Neural cell (in vitro differentiated cells): ENCODE measurements at regions not wholly inside any gene's neighbourhood (a gene's known extent, or its start where the extent isn't known, plus 50 kb on each side); places are given as distances from the start of the nearest gene placed in this dataset.

Experiments used
- H2AFZ ChIP-seq: fragments of 200-600, 300-800 bp; sonication (generic), shearing (Covaris generic); 2 replicates; pipeline ENCODE4 v1.6.0; 2014; ENCODE audit warnings: low read depth, mild to moderate bottlenecking, antibody characterized with exemption, low read length, moderate library complexity
- H3F3A ChIP-seq: fragments of 200-600 bp; shearing (Covaris generic); 2 replicates; pipeline ENCODE4 v1.6.1; 2016; ENCODE audit warnings: mild to moderate bottlenecking, moderate library complexity, mixed read lengths, antibody characterized with exemption, low read length; ENCODE audit not compliant: insufficient read depth, poor library complexity, severe bottlenecking
- H3K27ac ChIP-seq: fragments of 200-600, 300-800 bp; sonication (generic), shearing (Covaris generic); 2 replicates; pipeline ENCODE4 v1.5.1; 2014; ENCODE audit warnings: mild to moderate bottlenecking, low read length, moderate library complexity
- H3K27me3 ChIP-seq: fragments of 300-800, 200-600 bp; sonication (generic), shearing (Covaris generic); 2 replicates; pipeline ENCODE4 v1.6.0; 2014; ENCODE audit warnings: mild to moderate bottlenecking, low read depth, low read length, moderate library complexity; ENCODE audit not compliant: insufficient read depth
- H3K36me3 ChIP-seq: fragments of 300-800, 200-600 bp; sonication (generic), shearing (Covaris generic); 2 replicates; pipeline ENCODE4 v1.5.1; 2014; ENCODE audit warnings: mild to moderate bottlenecking, antibody characterized with exemption, low read length, moderate library complexity; ENCODE audit not compliant: insufficient read depth
- H3K4me2 ChIP-seq: fragments of 300-800, 200-600 bp; sonication (generic), shearing (Covaris generic); 2 replicates; pipeline ENCODE4 v1.6.0; 2014; ENCODE audit warnings: mild to moderate bottlenecking, low read length
- H3K4me3 ChIP-seq: fragments of 300-800, 200-600 bp; sonication (generic), shearing (Covaris generic); 2 replicates; pipeline ENCODE4 v1.5.1; 2014; ENCODE audit warnings: mild to moderate bottlenecking, low read length, moderate library complexity
- H3K79me2 ChIP-seq: fragments of 200-600 bp; shearing (Covaris generic); replicated peaks from 2 replicates; pipeline ENCODE4 v1.6.0; 2014; ENCODE audit warnings: mild to moderate bottlenecking, low read length, moderate library complexity; ENCODE audit not compliant: insufficient read depth
- H3K9ac ChIP-seq: fragments of 300-800, 200-600 bp; sonication (generic), shearing (Covaris generic); 2 replicates; pipeline ENCODE4 v1.6.1; 2016; ENCODE audit warnings: mild to moderate bottlenecking, low read length, mixed read lengths
- H3K9me2 ChIP-seq: fragments of 200-600 bp; shearing (Covaris generic); 2 replicates; pipeline ENCODE4 v1.6.1; 2016; ENCODE audit warnings: mild to moderate bottlenecking, low read length, mixed read lengths; ENCODE audit not compliant: insufficient read depth
- H3K9me3 ChIP-seq: fragments of 200-600, 300-800 bp; sonication (generic), shearing (Covaris generic); 2 replicates; pipeline ENCODE4 v1.6.1; 2016; ENCODE audit warnings: mild to moderate bottlenecking, mixed run types, low read length, moderate library complexity, mixed read lengths
- H4K20me1 ChIP-seq: fragments of 200-600 bp; shearing (Covaris generic); 2 replicates; pipeline ENCODE4 v1.6.1; 2016; ENCODE audit warnings: mild to moderate bottlenecking, mixed run types; ENCODE audit not compliant: insufficient read depth
- CTCF ChIP-seq: fragments of 450-650 bp; IDR thresholded peaks from 2 replicates; pipeline ENCODE4 v1.5.1; 2014; ENCODE audit warnings: antibody characterized with exemption, mild to moderate bottlenecking, moderate library complexity; ENCODE audit not compliant: poor library complexity, severe bottlenecking
- EP300 ChIP-seq: fragments of 450-650 bp; conservative IDR thresholded peaks from 2 replicates; pipeline ENCODE4 v1.6.1; 2014; ENCODE audit warnings: antibody characterized with exemption, mild to moderate bottlenecking, moderate library complexity; ENCODE audit not compliant: poor library complexity, severe bottlenecking
- EZH2 ChIP-seq: fragments of 200-600, 300-800 bp; shearing (Covaris generic), sonication (generic); IDR thresholded peaks from 2 replicates; pipeline ENCODE4 v1.6.1; 2014; ENCODE audit warnings: antibody characterized with exemption, low read length, borderline replicate concordance, mild to moderate bottlenecking; ENCODE audit not compliant: insufficient read depth, poor library complexity, severe bottlenecking
- MXI1 ChIP-seq: fragments of 450-650 bp; conservative IDR thresholded peaks from 2 replicates; pipeline ENCODE4 v1.6.1; 2014; ENCODE audit warnings: antibody characterized with exemption, mild to moderate bottlenecking; ENCODE audit not compliant: poor library complexity, severe bottlenecking
- POLR2AphosphoS5 ChIP-seq: IDR thresholded peaks from 2 replicates; pipeline ENCODE4 v1.6.1; 2012
- RAD21 ChIP-seq: fragments of 450-650 bp; conservative IDR thresholded peaks from 2 replicates; pipeline ENCODE4 v1.6.1; 2014; ENCODE audit warnings: antibody characterized with exemption, mild to moderate bottlenecking, moderate library complexity
- REST ChIP-seq: IDR thresholded peaks from 2 replicates; pipeline ENCODE4 v1.6.1; 2012; ENCODE audit warnings: borderline replicate concordance
- SMC3 ChIP-seq: fragments of 450-650 bp; conservative IDR thresholded peaks from 2 replicates; pipeline ENCODE4 v1.6.1; 2014; ENCODE audit warnings: antibody characterized with exemption, mild to moderate bottlenecking, moderate library complexity; ENCODE audit not compliant: poor library complexity
- TAF1 ChIP-seq: IDR thresholded peaks from 2 replicates; pipeline ENCODE4 v1.6.1; 2012; ENCODE audit warnings: low read depth

GRCh38 chr3:162329514-162329913 lies 832.9 kb downstream of the OTOL1 start:
- Histone ChIP-seq H3K79me2 (no peaks in the 10 kb centered on the region), H3K27me3 (no peaks in the 10 kb centered on the region), H3K36me3 (no peaks in the 10 kb centered on the region), H3K27ac (no peak overlapping the region), H3K4me2 (no peak overlapping the region), H3K9me3 (peaks cover under 1% of the 10 kb centered on the region), H3F3A (no peaks in the 10 kb centered on the region), H3K4me3 (no peak overlapping the region), H3K9me2 (no peaks in the 10 kb centered on the region), H2AFZ (no peak overlapping the region), H3K9ac (no peak overlapping the region), H4K20me1 (no peaks in the 10 kb centered on the region)
- no peak for TF ChIP-seq REST
- TF ChIP-seq EP300 = no peak
- no peak for TF ChIP-seq MXI1
- no peak for TF ChIP-seq POLR2AphosphoS5
- TF ChIP-seq RAD21 = no peak
- no peak for TF ChIP-seq TAF1
- no peak for TF ChIP-seq SMC3
- no peak for TF ChIP-seq EZH2
- no peak for TF ChIP-seq CTCF

GRCh38 chr3:162332344-162332743 lies 835.7 kb downstream of the OTOL1 start:
- Histone ChIP-seq H3K9ac (no peak overlapping the region), H3F3A (no peaks in the 10 kb centered on the region), H3K4me3 (no peak overlapping the region), H3K27ac (no peak overlapping the region), H2AFZ (no peak overlapping the region), H3K36me3 (no peaks in the 10 kb centered on the region), H3K4me2 (no peak overlapping the region), H3K9me3 (peaks cover 5% of the 10 kb centered on the region), H3K9me2 (no peaks in the 10 kb centered on the region), H4K20me1 (no peaks in the 10 kb centered on the region), H3K27me3 (no peaks in the 10 kb centered on the region), H3K79me2 (no peaks in the 10 kb centered on the region)
- TF ChIP-seq MXI1 = no peak
- no peak for TF ChIP-seq REST
- TF ChIP-seq CTCF = no peak
- TF ChIP-seq SMC3 = no peak
